Left renal pelvis (tissue), 4 donors: ENCODE measurements at regions not wholly inside any gene's neighbourhood (a gene's known extent, or its start where the extent isn't known, plus 50 kb on each side); places are given as distances from the start of the nearest gene placed in this dataset.
"Not testable (repeated sequence)": the region's sequence is repeated elsewhere in the genome, so short reads cannot be mapped to it uniquely, and the experiment has no call there.

Experiments used
- DNase-seq, 4 donors: peaks; one replicate each; pipeline ENCODE4 v3.0.0-alpha.2; 2013; ENCODE audit warnings: low read depth in 4 of 4, low spot score in 3 of 4

- DNase-seq, result not testable (repeated sequence)
Measured at GRCh38 chr16:22572331-22573224, 61.9 kb downstream of the NPIPB5 start.

- DNase-seq, result not testable (repeated sequence)
Measured at GRCh38 chr16:22573225-22573530, 62.5 kb downstream of the NPIPB5 start.

- not testable (repeated sequence) for DNase-seq
Measured at GRCh38 chr16:22576506-22576905, 65.8 kb downstream of the NPIPB5 start.

- not testable (repeated sequence) for DNase-seq
Measured at GRCh38 chr16:22583195-22583594, 72.5 kb downstream of the NPIPB5 start.

GRCh38 chr16:22584459-22584858 lies 73.8 kb downstream of the NPIPB5 start:
- DNase-seq, result not testable (repeated sequence)

- not testable (repeated sequence) for DNase-seq
Measured at GRCh38 chr16:22584941-22585340, 74.2 kb downstream of the NPIPB5 start.

GRCh38 chr16:22585431-22585830 lies 74.7 kb downstream of the NPIPB5 start:
- not testable (repeated sequence) for DNase-seq

- not testable (repeated sequence) for DNase-seq
Measured at GRCh38 chr16:22586732-22587131, 76.0 kb downstream of the NPIPB5 start.

GRCh38 chr16:22589757-22590156 lies 79.1 kb downstream of the NPIPB5 start:
- not testable (repeated sequence) for DNase-seq

GRCh38 chr16:22596445-22597045 lies 85.9 kb downstream of the NPIPB5 start:
- DNase-seq, result not testable (repeated sequence)

GRCh38 chr16:22603744-22604143 lies 93.1 kb downstream of the NPIPB5 start:
- not testable (repeated sequence) for DNase-seq

GRCh38 chr16:22606619-22607018 lies 95.9 kb downstream of the NPIPB5 start:
- DNase-seq, result not testable (repeated sequence)

GRCh38 chr16:22609798-22610197 lies 99.1 kb downstream of the NPIPB5 start:
- DNase-seq, result not testable (repeated sequence)

- DNase-seq, result not testable (repeated sequence)
Measured at GRCh38 chr16:22611128-22611527, 100.4 kb downstream of the NPIPB5 start.

GRCh38 chr16:22614271-22614947 lies 103.7 kb downstream of the NPIPB5 start:
- DNase-seq, result no peak

GRCh38 chr16:22618842-22619241 lies 108.2 kb downstream of the NPIPB5 start:
- no peak for DNase-seq

- DNase-seq, result no peak
Measured at GRCh38 chr16:22621586-22622155, 111.0 kb downstream of the NPIPB5 start.

- DNase-seq, result no peak
Measured at GRCh38 chr16:22622703-22623102, 112.0 kb downstream of the NPIPB5 start.

- DNase-seq, result no peak
Measured at GRCh38 chr16:22623351-22623781, 112.7 kb downstream of the NPIPB5 start.

- DNase-seq, result no peak
Measured at GRCh38 chr16:22624038-22624799, 113.5 kb downstream of the NPIPB5 start.
